Testis (tissue), 2 donors: ENCODE measurements at regions not wholly inside any gene's neighbourhood (a gene's known extent, or its start where the extent isn't known, plus 50 kb on each side); places are given as distances from the start of the nearest gene placed in this dataset.

Experiments
- POLR2A ChIP-seq: fragments of 450-650 bp; IDR thresholded peaks from one replicate; pipeline ENCODE4 v1.6.1; 2017; ENCODE audit warnings: antibody characterized with exemption, mild to moderate bottlenecking, moderate library complexity
- TF ChIP-seq, protein P1 (sequence below), 3 experiments: fragments of 450-650 bp in 2 of 3; fragments of 200-600 bp in 1 of 3; sonication (generic) in 1 of 3; IDR thresholded peaks; one replicate each; pipeline ENCODE4 v1.5.1; 2016 to 2019; ENCODE audit warnings: antibody characterized with exemption in 3 of 3, mild to moderate bottlenecking in 2 of 3, moderate library complexity in 1 of 3

DNA sequence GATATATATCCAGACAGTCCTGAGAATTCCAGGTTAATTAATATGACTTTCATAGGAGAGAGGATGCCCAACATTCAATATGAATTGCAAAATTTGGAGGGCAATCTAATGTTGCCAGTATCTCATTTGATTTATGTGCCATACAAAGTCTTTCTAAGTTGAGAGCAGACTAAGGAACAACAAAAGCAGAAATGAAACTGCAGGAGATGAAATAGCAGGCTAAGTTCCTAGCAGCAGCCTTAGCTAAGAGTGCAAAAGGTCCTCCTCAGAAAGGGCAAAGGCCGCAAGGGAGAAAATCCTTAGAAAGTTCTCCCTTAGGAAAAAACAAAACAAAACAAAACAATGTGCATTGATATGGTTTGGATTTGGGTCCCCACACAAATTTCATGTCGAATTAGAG, 602.9 kb upstream of the HTR2C start:
- no peak for TF ChIP-seq POLR2A
- TF ChIP-seq, protein P1, sequence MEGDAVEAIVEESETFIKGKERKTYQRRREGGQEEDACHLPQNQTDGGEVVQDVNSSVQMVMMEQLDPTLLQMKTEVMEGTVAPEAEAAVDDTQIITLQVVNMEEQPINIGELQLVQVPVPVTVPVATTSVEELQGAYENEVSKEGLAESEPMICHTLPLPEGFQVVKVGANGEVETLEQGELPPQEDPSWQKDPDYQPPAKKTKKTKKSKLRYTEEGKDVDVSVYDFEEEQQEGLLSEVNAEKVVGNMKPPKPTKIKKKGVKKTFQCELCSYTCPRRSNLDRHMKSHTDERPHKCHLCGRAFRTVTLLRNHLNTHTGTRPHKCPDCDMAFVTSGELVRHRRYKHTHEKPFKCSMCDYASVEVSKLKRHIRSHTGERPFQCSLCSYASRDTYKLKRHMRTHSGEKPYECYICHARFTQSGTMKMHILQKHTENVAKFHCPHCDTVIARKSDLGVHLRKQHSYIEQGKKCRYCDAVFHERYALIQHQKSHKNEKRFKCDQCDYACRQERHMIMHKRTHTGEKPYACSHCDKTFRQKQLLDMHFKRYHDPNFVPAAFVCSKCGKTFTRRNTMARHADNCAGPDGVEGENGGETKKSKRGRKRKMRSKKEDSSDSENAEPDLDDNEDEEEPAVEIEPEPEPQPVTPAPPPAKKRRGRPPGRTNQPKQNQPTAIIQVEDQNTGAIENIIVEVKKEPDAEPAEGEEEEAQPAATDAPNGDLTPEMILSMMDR (IDR thresholded peaks at IDR 0.05), result no peak
